HG03139 (cell line): ENCODE measurements at regions not wholly inside any gene's neighbourhood (a gene's known extent, or its start where the extent isn't known, plus 50 kb on each side); places are given as distances from the start of the nearest gene placed in this dataset.
"Not testable (repeated sequence)": the region's sequence is repeated elsewhere in the genome, so short reads cannot be mapped to it uniquely, and the experiment has no call there.

Source experiments
- ATAC-seq: cut with Tn5 transposase; IDR thresholded peaks from one replicate; pipeline ENCODE4 v1.9.1; 2021; ENCODE audit not compliant: unreplicated experiment

DNA sequence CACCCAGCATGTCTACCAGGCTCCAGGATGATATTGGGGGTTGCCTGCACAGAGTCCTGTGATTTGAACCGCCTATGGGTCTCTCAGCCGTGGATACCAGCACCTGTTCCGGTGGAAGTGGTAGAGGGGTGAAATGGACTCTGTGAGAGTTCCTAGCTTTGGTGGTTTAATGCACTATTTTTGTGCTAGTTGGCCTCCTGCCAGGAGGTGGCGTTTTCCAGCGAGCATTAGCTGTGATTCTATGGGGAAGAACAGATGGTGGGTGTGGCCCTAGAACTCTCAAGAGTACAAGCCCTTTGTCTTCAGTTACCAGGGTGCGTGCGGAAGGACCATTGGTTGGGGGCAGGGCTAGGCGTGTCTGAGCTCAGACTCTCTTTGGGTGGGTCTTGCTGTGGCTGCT is 316.9 kb upstream of the AMOT start:
- no peak for ATAC-seq

DNA sequence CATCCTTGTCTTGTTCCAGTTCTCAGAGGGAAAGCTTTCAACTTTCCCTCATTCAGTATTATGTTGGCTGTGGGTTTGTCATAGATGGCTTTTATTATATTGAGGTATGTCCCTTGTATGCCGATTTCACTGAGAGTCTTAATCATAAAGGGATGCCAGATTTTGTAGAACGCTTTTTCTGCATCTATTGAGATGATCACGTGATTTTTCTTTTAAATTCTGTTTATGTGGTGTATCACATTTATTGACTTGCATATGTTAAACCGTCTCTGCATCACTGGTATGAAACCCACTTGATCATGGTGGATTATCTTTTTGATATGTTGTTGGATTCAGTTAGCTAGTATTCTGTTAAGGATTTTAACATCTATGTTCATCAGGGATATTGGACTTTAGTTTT is 313.7 kb upstream of the AMOT start:
- ATAC-seq, result not testable (repeated sequence)

DNA sequence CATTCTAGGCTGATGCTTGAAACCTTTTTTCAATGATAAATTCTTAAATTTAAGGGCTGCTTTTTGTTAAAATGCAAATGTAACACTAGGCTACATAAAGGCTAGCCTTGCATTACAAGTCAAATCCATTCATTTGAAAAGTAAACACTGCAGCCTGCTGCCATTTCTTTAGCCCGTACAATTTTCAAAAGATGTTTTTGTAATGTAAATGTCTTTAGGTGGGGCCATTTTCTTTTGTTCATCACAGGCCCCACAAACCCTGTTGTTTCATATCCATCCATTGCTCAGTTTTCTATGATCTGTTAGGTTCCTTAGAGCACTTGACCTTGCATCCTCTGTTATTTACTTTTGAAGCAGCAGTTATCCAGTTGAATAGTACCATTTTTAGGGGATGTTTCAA is 296.2 kb upstream of the AMOT start:
- ATAC-seq, result no peak

DNA sequence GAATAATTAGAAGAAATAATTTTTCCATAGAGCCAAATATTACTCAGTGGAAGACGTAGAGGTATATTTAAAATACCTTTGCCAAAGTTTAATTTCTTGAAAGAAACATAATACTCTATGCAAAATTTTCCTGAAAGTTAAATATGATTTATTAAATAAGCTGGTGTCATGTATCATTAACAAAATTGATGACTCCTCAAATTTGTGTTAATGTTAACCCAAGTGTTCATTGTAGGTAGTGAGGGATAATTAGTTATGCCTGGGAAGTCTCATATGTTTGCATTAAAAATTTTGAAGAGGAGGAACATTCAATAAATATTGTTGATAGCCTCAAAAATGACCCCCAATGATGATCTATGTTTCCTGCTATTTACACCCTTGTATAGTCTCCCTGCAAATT is 292.7 kb upstream of the AMOT start:
- no peak for ATAC-seq

DNA sequence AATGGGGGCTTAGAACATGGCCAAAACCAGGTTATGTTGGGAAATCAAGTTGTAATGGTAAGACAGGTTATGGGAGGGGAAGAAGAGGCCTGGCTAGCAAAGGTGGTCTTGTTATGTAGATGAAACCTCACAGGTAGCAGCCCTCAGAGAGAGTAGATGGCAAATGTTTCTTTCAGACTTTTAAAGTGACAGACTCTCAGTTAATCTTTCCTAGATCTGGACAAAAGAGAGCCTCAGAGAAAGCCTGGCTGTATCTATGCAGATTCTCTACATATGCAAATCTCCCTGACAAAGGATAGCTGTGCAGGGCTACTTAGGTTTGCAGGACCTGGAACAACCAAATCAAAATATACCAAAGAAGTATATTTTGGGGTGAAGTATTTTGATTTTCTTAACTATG is 284.1 kb upstream of the AMOT start:
- ATAC-seq, result no peak

DNA sequence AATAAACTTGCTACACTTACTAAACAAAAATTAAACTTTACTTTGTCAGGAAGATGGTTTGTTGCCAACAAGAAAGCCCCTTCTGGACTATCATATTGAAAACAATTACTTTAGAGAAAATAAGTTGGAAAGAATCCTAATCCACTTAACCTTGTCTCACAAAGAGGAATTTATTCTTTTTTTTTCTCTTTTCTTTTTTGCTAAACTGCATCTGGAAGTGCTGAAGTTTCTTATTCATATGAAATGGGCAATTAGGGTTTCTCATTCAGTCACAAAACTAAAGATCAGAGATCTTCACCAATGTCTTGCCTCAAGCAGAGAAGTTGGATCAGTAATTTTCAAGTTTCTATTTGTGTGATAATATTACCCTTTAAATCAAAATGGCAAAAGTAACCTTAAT is 234.9 kb upstream of the AMOT start:
- no peak for ATAC-seq

DNA sequence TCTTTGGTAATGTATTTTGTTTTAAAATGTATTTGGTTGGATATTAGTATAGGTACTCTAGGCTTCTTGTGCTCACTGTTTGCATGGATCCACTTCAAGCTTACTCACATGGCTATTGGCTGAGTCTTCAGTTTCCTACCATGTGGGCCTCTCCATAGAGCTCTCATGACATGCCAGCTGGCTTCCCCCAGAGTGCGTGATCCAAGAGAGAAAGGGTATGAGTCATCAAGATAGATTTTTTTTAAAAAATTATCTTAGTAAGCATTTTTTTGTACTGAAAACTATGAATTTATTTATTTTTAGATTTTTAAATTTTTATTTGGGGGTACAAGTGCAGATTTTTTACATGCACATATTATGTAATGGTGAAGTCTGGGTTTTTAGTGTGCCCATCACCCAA is 219.1 kb upstream of the AMOT start:
- no peak for ATAC-seq

DNA sequence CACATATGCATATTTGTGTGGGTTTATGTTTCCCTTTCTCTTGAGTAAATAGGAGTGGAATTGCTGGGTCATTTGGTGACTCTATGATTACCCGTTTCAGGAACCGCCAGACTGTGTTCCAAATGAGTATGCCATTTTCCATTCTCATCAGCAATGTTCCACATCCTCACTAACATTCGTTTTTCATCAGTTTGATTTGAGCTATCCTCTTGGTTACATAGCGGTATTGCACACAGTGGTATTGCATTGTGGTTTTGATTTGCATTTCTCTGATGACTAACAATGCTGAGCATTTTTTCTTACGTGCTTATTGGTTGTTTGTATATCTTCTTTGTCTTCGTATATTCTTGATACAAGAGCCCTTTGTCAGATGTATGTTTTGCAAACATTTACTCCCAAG is 218.0 kb upstream of the AMOT start:
- ATAC-seq, result no peak

DNA sequence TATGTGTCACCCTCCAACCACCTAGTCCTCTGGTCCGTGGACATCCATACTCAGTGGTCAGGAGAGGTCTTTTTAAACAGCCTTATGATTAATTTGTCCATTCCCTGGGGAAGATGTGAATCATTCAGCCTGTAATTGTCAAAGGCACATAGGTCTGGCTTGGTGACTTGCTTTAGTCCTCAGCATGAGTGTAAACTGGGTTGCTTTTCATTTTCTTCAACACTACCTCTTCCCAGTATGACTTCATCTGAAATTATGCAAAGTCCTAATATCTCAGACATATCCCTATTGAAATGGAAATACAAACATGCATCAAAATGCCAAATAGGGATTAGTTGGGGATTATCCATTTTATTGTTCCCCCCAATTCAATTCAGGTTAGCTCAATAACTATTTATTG is 208.3 kb upstream of the AMOT start:
- no peak for ATAC-seq

DNA sequence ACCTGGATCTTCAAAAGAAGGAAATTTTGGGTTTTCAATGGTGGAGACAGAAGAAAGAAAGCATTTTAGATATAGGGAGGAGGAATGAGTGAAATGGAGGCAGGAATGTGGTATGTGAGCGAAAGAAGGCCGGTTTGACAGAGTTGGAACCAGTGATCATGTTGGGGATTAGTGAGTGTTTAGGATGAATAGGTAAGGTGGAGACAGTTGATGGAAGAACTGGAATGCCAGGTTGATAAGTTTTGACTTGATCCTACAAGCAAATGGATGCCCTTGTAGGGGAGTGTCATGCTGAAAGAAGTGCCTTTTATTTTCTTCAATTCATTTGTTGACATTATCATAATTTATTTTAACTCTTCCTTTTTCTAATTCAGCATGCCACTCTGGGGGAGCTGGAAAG is 207.8 kb upstream of the AMOT start:
- no peak for ATAC-seq

DNA sequence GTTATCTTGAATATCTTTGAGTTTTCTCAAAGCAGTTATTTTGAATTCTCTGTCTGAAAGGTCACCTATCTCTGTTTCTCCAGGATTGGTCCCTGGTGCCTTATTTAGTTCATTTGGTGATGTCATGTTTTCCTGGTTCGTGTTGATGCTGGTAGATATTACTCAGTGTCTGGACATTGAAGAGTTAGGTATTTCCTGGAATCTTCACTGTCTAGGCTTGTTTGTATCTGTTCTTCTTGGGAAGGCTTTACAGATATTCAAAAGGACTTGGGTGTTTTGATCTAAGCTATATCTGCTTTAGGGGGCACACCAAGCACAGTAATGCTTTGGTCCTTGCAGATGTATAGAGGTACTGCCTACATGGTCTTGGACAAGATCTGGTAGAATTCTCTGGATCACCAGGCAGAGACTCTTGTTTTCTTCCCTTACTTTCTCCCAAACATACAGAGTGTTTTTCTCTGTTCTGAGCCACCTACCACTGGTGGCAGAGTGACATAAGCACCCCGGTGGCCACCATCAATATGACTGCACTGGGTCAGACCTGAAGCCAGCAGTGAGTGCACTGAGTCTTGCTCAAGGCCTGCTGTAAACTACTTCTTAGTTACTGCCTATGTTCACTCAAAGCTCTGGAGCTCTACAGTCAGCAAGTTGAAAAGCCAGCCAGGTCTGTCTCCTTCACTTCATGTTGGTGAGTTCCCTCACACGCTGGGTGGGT is 193.5 kb upstream of the AMOT start:
- ATAC-seq, result no peak

DNA sequence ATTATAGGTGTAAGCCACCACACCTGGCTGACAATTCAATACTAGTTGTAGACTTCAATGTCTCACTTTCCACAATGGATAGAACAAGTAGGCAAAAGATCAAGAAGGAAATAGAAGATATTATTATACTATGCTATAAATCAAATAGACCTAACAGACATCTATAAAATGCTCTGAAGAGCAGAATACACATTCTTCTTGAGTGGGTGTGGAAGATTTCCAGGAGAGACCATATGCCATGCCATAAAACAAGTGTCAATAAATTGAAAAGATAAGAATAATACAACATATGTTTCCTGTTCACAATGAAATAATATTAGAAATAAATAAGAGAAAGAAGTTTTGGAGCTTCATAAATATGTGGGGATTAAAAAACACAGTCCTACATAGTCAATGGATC is 179.3 kb upstream of the AMOT start:
- ATAC-seq, result no peak

DNA sequence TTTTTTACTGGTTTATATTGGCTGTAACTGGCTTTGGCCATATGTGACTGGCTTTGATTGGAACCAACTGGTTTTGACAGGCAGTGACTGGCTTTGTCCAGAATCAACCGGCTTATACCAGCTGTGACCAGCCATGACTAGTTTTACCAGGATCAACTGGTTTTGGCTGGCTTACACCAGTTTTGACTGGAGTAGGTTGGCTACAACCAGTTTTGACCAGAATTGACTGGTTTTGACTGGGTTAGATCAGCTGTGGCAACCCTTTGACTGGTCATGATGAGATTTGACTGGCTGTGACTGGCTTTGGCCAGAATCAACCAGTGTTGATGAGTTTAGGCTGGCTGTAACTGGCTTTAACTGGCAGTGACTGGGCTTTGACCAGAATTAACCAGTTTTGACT is 169.2 kb upstream of the AMOT start:
- no peak for ATAC-seq

DNA sequence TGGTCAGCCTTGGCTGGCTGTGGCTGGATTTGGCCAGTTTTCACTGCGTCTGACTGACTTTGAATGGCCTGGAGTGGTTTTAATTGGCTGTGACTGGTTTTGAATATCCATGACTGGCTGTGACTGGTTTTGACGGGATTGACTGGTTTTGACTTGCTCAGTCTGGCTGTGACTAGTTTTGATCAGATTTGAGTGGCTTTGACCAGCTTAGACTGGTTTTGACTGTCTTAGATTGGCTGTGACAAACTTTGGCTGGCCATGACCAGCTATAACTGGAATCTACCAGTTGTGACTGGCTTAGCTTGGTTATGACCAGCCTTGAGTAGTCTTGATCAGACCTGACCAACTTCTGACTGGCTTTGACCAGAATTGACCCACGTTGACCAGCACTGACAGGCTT is 168.4 kb upstream of the AMOT start:
- ATAC-seq, result no peak

DNA sequence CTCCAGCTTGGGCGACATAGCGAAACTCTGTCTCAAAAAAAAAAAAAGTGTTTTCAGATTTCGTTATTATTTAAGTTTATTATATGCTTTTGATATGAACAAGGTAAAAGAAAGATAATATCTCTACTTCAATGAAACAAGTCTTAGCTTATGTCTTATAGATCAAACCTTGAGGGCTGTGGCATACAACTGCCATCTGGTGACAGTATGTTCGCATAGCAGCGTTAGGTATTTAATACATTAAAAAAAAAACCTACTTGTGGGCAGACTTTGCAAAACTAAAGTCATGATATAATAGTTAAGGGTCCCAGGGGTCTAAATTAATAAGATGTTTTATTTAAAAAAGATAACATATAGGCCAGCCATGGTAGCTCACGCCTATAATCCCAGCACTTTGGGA is 161.2 kb upstream of the AMOT start:
- no peak for ATAC-seq

DNA sequence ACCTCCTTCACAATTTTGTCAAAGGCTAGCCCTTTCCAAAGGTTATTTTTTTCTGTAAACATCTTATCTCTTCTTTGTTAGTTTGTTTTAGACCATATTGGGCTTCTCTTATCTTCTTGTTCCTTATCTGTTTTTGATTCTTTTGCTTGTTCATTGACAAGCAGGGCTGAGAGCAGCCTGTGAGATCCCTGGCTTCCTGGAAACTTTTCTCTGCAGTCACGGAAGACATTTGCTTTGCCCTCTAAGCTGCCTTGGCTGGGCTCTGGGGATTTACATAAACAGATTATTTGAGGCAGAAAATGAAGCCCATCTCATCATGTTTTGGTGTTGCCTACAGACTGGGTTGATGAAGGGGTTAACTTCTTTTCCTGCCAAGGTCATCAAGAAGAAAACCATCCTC is 157.4 kb upstream of the AMOT start:
- ATAC-seq, result no peak

DNA sequence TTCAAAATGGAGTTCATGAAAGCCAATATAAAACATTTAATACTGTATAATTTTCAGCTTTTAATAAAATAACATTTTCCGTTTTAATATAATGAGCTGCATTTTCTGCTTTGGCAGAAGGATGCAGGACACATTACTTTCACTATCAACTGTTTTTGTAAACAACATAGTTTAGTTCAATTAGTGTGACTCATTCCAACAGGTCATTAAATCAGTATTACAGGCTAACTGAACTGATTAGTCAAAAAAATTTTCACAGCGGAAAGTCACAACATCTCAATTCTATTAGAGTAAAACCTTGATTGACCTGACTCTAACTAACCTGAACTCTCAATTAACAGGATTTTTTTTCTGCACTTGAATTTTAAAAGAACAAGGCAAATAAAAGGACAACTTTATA is 151.2 kb upstream of the AMOT start:
- ATAC-seq, result no peak

DNA sequence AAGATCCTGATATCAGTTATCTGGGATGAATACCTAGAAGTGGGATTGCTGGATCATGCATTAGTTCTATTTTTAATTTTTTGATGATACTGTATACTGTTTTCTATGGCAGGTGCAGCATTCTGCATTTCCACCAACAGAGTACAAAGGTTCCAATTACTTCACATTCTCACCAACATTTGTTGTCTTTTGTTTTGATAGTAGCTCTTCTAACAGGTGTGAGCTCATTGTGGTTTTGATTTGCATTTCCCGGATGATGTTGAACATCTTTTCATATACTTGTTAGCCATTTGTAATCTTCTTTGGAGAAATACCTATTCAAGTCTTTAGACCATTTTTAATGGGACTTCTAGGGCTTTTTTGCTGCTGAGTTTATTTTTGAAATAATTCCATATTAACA is 139.2 kb upstream of the AMOT start:
- ATAC-seq, result no peak

DNA sequence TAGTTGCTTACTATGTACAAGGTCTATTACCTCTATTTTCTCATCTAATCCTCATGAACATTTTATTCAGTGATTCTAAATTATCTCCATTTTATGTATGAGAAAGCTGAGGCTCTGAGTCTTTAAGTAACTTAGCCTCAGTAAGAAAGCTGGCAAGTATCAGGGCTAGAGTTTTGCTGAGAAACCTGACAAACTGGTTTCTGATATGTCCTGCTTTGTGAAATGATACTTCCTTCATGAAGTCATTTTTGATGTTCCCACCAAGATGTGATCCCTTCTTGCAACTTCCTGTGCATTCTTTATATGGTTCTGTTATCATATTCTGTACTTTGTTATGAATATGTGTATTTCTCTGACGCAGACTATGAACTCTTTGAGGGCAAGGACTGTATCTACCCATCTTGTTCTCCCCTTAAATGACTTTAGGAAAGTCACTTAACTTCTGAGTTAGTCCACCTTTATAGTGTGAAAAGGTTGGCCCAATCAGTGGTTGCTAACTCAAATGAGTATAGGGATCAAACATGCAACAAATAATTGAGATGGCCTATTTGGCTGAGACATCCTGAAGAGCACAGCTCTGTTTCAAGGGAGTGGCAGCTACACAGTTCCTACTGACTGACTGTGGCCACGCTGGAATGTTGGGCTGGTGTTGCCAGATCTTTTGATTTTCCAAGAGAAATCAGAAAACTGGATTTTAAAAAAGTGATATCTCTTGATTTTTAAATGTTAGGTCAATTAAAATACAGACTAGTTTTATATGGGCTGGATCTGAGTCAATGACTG is 127.9 kb upstream of the AMOT start:
- no peak for ATAC-seq

DNA sequence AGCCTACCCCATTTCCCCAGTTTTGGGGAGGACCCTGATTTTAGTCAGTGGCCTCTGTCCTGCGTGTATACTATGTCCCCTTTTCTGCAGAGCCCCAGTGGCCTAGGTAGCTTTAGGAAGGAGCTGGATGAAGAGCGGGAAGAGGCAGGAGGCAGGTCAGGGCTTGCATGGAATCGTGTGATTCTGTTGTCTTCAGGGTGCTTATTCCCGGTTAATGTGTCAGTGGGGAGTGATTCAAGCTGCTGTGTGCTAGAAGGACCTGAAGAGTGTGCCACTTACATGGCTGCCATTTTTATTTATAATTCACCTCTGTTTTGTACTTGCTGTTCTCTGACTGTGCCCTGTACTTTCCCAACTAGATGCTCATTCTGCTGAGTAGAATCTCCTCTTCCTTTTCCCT is 127.3 kb upstream of the AMOT start:
- ATAC-seq, result no peak

DNA sequence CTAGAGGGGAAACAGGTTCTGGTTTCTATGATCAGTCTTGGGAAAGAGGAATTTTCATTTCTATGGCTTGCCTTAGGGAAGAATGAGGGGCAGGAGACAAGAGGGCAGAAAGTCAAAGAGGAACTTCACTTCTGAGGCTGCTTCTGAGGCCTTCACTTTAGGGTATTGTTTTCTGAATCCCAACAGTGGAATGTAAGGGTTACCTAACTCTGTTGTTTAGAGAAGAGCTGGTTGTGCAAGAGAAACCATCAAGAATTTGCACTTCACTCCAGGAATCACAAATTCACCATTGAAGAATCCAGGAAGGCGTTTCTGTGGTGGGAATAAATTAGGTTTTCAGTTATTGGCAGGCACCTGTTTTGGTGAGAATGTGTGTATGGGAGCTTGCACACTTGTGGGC is 126.7 kb upstream of the AMOT start:
- no peak for ATAC-seq

DNA sequence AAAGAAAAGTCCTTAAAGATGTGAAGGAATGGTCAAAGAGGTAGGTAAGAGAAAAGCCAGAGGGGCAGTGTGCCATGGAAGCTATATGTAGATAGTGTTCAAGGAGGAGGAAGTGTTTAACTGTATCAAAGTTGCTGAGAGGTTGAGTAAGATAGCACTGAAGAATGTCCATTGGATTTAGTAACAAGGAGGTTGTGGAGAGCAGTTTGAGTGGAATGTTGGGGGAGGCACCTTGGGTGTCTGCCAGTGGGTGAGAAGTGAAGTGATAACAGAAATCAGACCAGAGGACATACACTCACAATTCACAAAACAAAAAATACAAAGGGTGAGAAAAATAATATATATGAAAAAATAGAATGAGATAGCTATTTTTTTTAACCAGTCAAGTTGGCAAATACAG is 121.3 kb upstream of the AMOT start:
- no peak for ATAC-seq
